H1 (cell line): ENCODE measurements at regions not wholly inside any gene's neighbourhood (a gene's known extent, or its start where the extent isn't known, plus 50 kb on each side); places are given as distances from the start of the nearest gene placed in this dataset.

ENCODE experiments used
- CTCF ChIA-PET: fragments of 300-600 bp; sonication (Branson Sonifier 250); formaldehyde crosslinking; loops from one replicate; lab custom pipeline; 2021; ENCODE audit not compliant: partially characterized antibody; lab: Charles Lee
- POLR2A ChIA-PET: fragments of 300-600 bp; sonication (Branson Sonifier 250); formaldehyde crosslinking; loops from one replicate; lab custom pipeline; 2021; ENCODE audit warnings: inconsistent platforms; ENCODE audit not compliant: partially characterized antibody; lab: Charles Lee
- DNase-seq, 2 experiments: peaks; one replicate each; pipeline versions ENCODE4 v3.0.0 to v3.0.0-alpha.2; 2010 to 2022; ENCODE audit warnings: low spot score in 2 of 2, low read depth in 1 of 2, mixed read lengths in 1 of 2
- FAIRE-seq: peaks from 2 replicates; lab custom pipeline; 2011; peaks lifted over from hg19 to GRCh38; lab: Jason Lieb, UNC
- H2AFZ ChIP-seq: 2 replicates; pipeline ENCODE4 v1.8.1; 2012; ENCODE audit warnings: low read length, inconsistent platforms
- H2AK5ac ChIP-seq: 2 replicates; pipeline ENCODE4 v1.6.1; 2013; ENCODE audit warnings: low read depth, low read length
- H2BK120ac ChIP-seq: replicated peaks from 2 replicates; pipeline ENCODE3; 2013; ENCODE audit warnings: low read depth, low read length, inconsistent platforms
- H2BK12ac ChIP-seq: 2 replicates; pipeline ENCODE4 v1.6.1; 2013; ENCODE audit warnings: low read depth, low read length
- H2BK15ac ChIP-seq: 2 replicates; pipeline ENCODE4 v1.6.1; 2013; ENCODE audit warnings: low read length
- H2BK20ac ChIP-seq: 2 replicates; pipeline ENCODE4 v1.6.1; 2013; ENCODE audit warnings: low read length
- H2BK5ac ChIP-seq: 2 replicates; pipeline ENCODE4 v1.6.1; 2013; ENCODE audit warnings: low read depth, low read length
- H3K14ac ChIP-seq: 2 replicates; pipeline ENCODE4 v1.6.1; 2013; ENCODE audit warnings: inconsistent platforms; ENCODE audit not compliant: insufficient read length
- H3K18ac ChIP-seq: 2 replicates; pipeline ENCODE4 v1.6.1; 2013; ENCODE audit warnings: low read length; ENCODE audit errors: extremely low read depth
- H3K23ac ChIP-seq: 2 replicates; pipeline ENCODE4 v1.6.1; 2013; ENCODE audit warnings: inconsistent platforms; ENCODE audit not compliant: insufficient read length
- H3K23me2 ChIP-seq: 2 replicates; pipeline ENCODE4 v1.6.1; 2013; ENCODE audit warnings: low read depth, low read length
- H3K27ac ChIP-seq: 2 replicates; pipeline ENCODE4 v1.6.1; 2011; ENCODE audit warnings: low read depth, low read length, inconsistent platforms
- H3K27me3 ChIP-seq, 4 experiments: replicated peaks in 1 of 4; 1 replicate in 1 of 4; 2 replicates in 3 of 4; pipeline versions ENCODE4 v1.6.1 to v1.8.1; 2011 to 2013; ENCODE audit warnings: low read length in 3 of 4, mild to moderate bottlenecking in 3 of 4, inconsistent platforms in 2 of 4, mixed read lengths in 2 of 4, moderate library complexity in 1 of 4; ENCODE audit not compliant: control insufficient read depth in 3 of 4, insufficient read depth in 3 of 4; ENCODE audit errors: extremely low read depth in 1 of 4
- H3K36me3 ChIP-seq, 4 experiments: 2 replicates each; pipeline versions ENCODE4 v1.6.1 to v1.8.1; 2011 to 2013; ENCODE audit warnings: mild to moderate bottlenecking in 4 of 4, low read length in 3 of 4, moderate library complexity in 2 of 4, control low read depth in 1 of 4, inconsistent platforms in 1 of 4; ENCODE audit not compliant: insufficient read depth in 4 of 4, control insufficient read depth in 2 of 4
- H3K4ac ChIP-seq: replicated peaks from 2 replicates; pipeline ENCODE3; 2013; ENCODE audit warnings: low read length, low read depth, mixed read lengths, inconsistent platforms; ENCODE audit not compliant: insufficient read length
- H3K4me1 ChIP-seq, 4 experiments: replicated peaks in 1 of 4; 1 replicate in 1 of 4; 2 replicates in 3 of 4; pipeline versions ENCODE4 v1.6.1 to v1.8.1; 2011 to 2013; ENCODE audit warnings: low read length in 3 of 4, inconsistent platforms in 2 of 4, mixed read lengths in 1 of 4; ENCODE audit not compliant: insufficient read depth in 4 of 4, control insufficient read depth in 3 of 4
- H3K4me2 ChIP-seq, 2 experiments: 2 replicates each; pipeline versions ENCODE4 v1.6.1 to v1.8.1; 2011 to 2013; ENCODE audit warnings: low read depth in 2 of 2, low read length in 2 of 2, control low read depth in 1 of 2, inconsistent platforms in 1 of 2, mild to moderate bottlenecking in 1 of 2; ENCODE audit not compliant: insufficient read depth in 1 of 2
- H3K4me3 ChIP-seq, 4 experiments: fragments of 200-600, 300-600 bp in 1 of 4; sonication (generic), shearing (Covaris generic), sonication (Bioruptor Twin) in 1 of 4; 2 replicates each; pipeline versions ENCODE4 v1.5.1 to v1.8.1; 2011 to 2016; ENCODE audit warnings: low read length in 4 of 4, low read depth in 3 of 4, control low read depth in 2 of 4, inconsistent platforms in 2 of 4, mild to moderate bottlenecking in 2 of 4, mixed read lengths in 1 of 4, moderate library complexity in 1 of 4; ENCODE audit not compliant: insufficient read depth in 2 of 4; ENCODE audit errors: extremely low read depth in 1 of 4
- H3K56ac ChIP-seq: replicated peaks from 2 replicates; pipeline ENCODE3; 2013; ENCODE audit warnings: low read depth, mild to moderate bottlenecking, mixed read lengths, low read length, inconsistent platforms; ENCODE audit not compliant: insufficient read length
- H3K79me1 ChIP-seq: 2 replicates; pipeline ENCODE4 v1.6.1; 2013; ENCODE audit warnings: low read depth, low read length, control low read depth
- H3K79me2 ChIP-seq, 2 experiments: 2 replicates each; pipeline versions ENCODE4 v1.6.1 to v1.8.1; 2012 to 2013; ENCODE audit warnings: low read length in 2 of 2, mild to moderate bottlenecking in 2 of 2, inconsistent platforms in 1 of 2; ENCODE audit not compliant: insufficient read depth in 2 of 2, control insufficient read depth in 1 of 2
- H3K9ac ChIP-seq, 4 experiments: replicated peaks in 1 of 4; 1 replicate in 1 of 4; 2 replicates in 3 of 4; pipeline versions ENCODE4 v1.6.1 to v1.8.1; 2011 to 2013; ENCODE audit warnings: low read depth in 3 of 4, low read length in 3 of 4, control low read depth in 2 of 4, mild to moderate bottlenecking in 2 of 4, moderate library complexity in 2 of 4, inconsistent platforms in 1 of 4; ENCODE audit errors: extremely low read depth in 1 of 4
- H3K9me3 ChIP-seq, 2 experiments: 2 replicates each; pipeline versions ENCODE4 v1.6.1 to v1.8.1; 2012 to 2013; ENCODE audit warnings: mild to moderate bottlenecking in 2 of 2, moderate library complexity in 2 of 2, control low read depth in 1 of 2, inconsistent platforms in 1 of 2, low read depth in 1 of 2, low read length in 1 of 2, mixed read lengths in 1 of 2; ENCODE audit not compliant: insufficient read depth in 2 of 2
- H4K20me1 ChIP-seq, 2 experiments: replicated peaks in 1 of 2; 2 replicates each; pipeline versions ENCODE3 to v1.8.1; 2011 to 2013; ENCODE audit warnings: inconsistent platforms in 2 of 2, low read length in 2 of 2, mild to moderate bottlenecking in 1 of 2; ENCODE audit not compliant: insufficient read depth in 2 of 2, control insufficient read depth in 1 of 2
- H4K5ac ChIP-seq: 2 replicates; pipeline ENCODE4 v1.6.1; 2013; ENCODE audit warnings: low read length, low read depth, mixed read lengths, inconsistent platforms; ENCODE audit not compliant: insufficient read length
- H4K8ac ChIP-seq: 2 replicates; pipeline ENCODE4 v1.8.0; 2013; ENCODE audit warnings: mild to moderate bottlenecking, moderate library complexity, low read length, inconsistent platforms; ENCODE audit not compliant: insufficient read depth; ENCODE audit errors: extremely low read depth
- H4K91ac ChIP-seq: replicated peaks from 2 replicates; pipeline ENCODE3; 2013; ENCODE audit warnings: low read length, mixed read lengths, inconsistent platforms; ENCODE audit not compliant: insufficient read length
- GABPA ChIP-seq: IDR thresholded peaks from 2 replicates; pipeline ENCODE4 v1.6.1; 2011; ENCODE audit warnings: mild to moderate bottlenecking, low read length, moderate library complexity, borderline replicate concordance; ENCODE audit not compliant: insufficient read depth
- HDAC2 ChIP-seq, 2 experiments: fragments of 300-600 bp in 1 of 2; sonication (generic) in 1 of 2; IDR thresholded peaks; 2 replicates each; pipeline ENCODE4 v1.6.1; 2011 to 2012; ENCODE audit warnings: low read depth in 2 of 2, low read length in 2 of 2, mild to moderate bottlenecking in 2 of 2, moderate library complexity in 2 of 2, borderline replicate concordance in 1 of 2, inconsistent platforms in 1 of 2
- MAFK ChIP-seq: IDR thresholded peaks from 2 replicates; pipeline ENCODE4 v1.6.1; 2012; ENCODE audit warnings: low read depth, mild to moderate bottlenecking, improper control_type of control experiment, low read length
- NANOG ChIP-seq: IDR thresholded peaks from 2 replicates; pipeline ENCODE4 v1.6.1; 2011; ENCODE audit warnings: low read length, low read depth, mild to moderate bottlenecking, inconsistent platforms; ENCODE audit not compliant: insufficient read depth, poor library complexity, severe bottlenecking
- NRF1 ChIP-seq: IDR thresholded peaks from 2 replicates; pipeline ENCODE4 v1.6.1; 2011; ENCODE audit warnings: mild to moderate bottlenecking, low read depth, low read length, improper control_type of control experiment
- POLR2A ChIP-seq, 2 experiments: IDR thresholded peaks; 1 replicate in 1 of 2; 2 replicates in 1 of 2; pipeline ENCODE4 v1.6.1; 2011; ENCODE audit warnings: low read depth in 2 of 2, low read length in 2 of 2, mild to moderate bottlenecking in 2 of 2; ENCODE audit errors: control extremely low read depth in 1 of 2
- SAP30 ChIP-seq: fragments of 300-600 bp; sonication (generic); IDR thresholded peaks from 2 replicates; pipeline ENCODE4 v1.7.1; 2012; ENCODE audit warnings: low read length, moderate library complexity, mild to moderate bottlenecking, inconsistent platforms; ENCODE audit not compliant: insufficient read depth, insufficient replicate concordance
- SP1 ChIP-seq: IDR thresholded peaks from 2 replicates; pipeline ENCODE4 v1.6.1; 2011; ENCODE audit warnings: low read depth, low read length
- SUZ12 ChIP-seq: fragments of 200-600 bp; sonication (generic); IDR thresholded peaks from 2 replicates; pipeline ENCODE4 v1.6.1; 2012; ENCODE audit warnings: mild to moderate bottlenecking, inconsistent platforms, low read length, moderate library complexity, mixed read lengths
- TAF1 ChIP-seq: IDR thresholded peaks from 2 replicates; pipeline ENCODE4 v1.6.1; 2011; ENCODE audit warnings: mild to moderate bottlenecking, low read depth, low read length
- TAF7 ChIP-seq: optimal IDR thresholded peaks from 2 replicates; pipeline ENCODE3; 2011; ENCODE audit warnings: low read depth, mild to moderate bottlenecking, inconsistent platforms, low read length, moderate library complexity, borderline replicate concordance
- YY1 ChIP-seq: IDR thresholded peaks from 2 replicates; pipeline ENCODE4 v1.6.1; 2011; ENCODE audit warnings: low read depth, mild to moderate bottlenecking, low read length
- WGBS, 2 experiments: shearing (Covaris generic) in 1 of 2; methylation state at CpG; one replicate each; pipeline versions ENCODE4 v1.1.6 to v1.1.7; 2013 to 2015; ENCODE audit warnings: low lambda C conversion rate in 2 of 2, mixed read lengths in 2 of 2, inconsistent platforms in 1 of 2, low coverage in 1 of 2, missing lambda C conversion rate in 1 of 2; ENCODE audit not compliant: insufficient replicate concordance in 2 of 2, insufficient coverage in 1 of 2, insufficient read length in 1 of 2; ENCODE audit errors: extremely low coverage in 1 of 2, missing lambda C conversion rate in 1 of 2; 5-methylcytosine and 5-hydroxymethylcytosine counted together
- TF ChIP-seq, protein P1 (sequence below): IDR thresholded peaks from 2 replicates; pipeline ENCODE4 v1.6.1; 2012; ENCODE audit warnings: inconsistent platforms

DNA sequence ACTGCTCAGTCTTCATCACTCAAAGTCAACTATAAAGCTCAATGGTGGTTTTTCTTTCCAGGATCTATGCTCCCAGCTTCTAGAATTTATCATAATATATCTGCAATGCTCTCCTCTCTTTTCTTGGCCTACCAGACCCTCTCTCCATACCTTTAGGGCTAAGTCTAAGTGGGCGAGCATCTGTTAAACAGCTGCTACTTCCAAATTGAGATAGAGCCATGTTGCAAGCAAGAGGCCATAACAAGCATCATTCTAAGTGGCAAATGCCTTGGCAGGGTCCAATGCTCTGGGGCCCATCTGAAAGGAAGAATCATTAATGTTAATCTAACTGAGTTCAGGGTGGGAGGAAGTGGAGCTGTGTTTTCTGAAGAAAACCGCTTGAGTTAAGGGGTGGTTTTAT, 324.0 kb downstream of the TLR4 start:
- Histone ChIP-seq H3K79me1 (no peaks in the 10 kb centered on the region), H2BK120ac (no peak overlapping the region), H2BK20ac (no peak overlapping the region), H3K23me2 (no peaks in the 10 kb centered on the region), H3K27me3 (no peaks in the 10 kb centered on the region), H2BK15ac (no peak overlapping the region), H3K14ac (no peak overlapping the region), H4K8ac (no peak overlapping the region), H2BK12ac (no peak overlapping the region), H4K5ac (no peak overlapping the region), H2AK5ac (no peak overlapping the region), H3K4ac (no peak overlapping the region), H3K79me2 (no peaks in the 10 kb centered on the region), H3K4me3 (no peak overlapping the region), H3K36me3 (no peaks in the 10 kb centered on the region), H3K4me2 (no peak overlapping the region), H2BK5ac (no peak overlapping the region), H2AFZ (no peak overlapping the region), H3K23ac (no peak overlapping the region), H3K56ac (no peak overlapping the region), H3K4me1 (no peaks in the 10 kb centered on the region), H4K91ac (no peak overlapping the region), H3K27ac (no peak overlapping the region), H3K9ac (no peak overlapping the region), H4K20me1 (no peaks in the 10 kb centered on the region), H3K9me3 (no peaks in the 10 kb centered on the region), H3K18ac (no peak overlapping the region)
- CTCF ChIA-PET, result no interaction called here
- POLR2A ChIA-PET, result no interaction called here
- 97% methylated on average over 2 of the region's 2 CpGs; no CpG with 5 or more reads in 1 of the 2 experiments for WGBS, 2 experiments
- no peak for DNase-seq
- no peak for FAIRE-seq
- TF ChIP-seq YY1 (no peak), SP1 (no peak), SUZ12 (no peak), NANOG (no peak), TAF7 (no peak), SAP30 (no peak), NRF1 (no peak), MAFK (no peak), GABPA (no peak), HDAC2 (IDR thresholded peaks at IDR 0.05; ENCODE audit: borderline replicate concordance in 1 of 2, low read depth in 2 of 2, low read length in 2 of 2) (no peak), POLR2A (IDR thresholded peaks at IDR 0.05; ENCODE audit: control extremely low read depth in 1 of 2, low read depth in 2 of 2, low read length in 2 of 2) (no peak), TAF1 (no peak)
- TF ChIP-seq, protein P1, sequence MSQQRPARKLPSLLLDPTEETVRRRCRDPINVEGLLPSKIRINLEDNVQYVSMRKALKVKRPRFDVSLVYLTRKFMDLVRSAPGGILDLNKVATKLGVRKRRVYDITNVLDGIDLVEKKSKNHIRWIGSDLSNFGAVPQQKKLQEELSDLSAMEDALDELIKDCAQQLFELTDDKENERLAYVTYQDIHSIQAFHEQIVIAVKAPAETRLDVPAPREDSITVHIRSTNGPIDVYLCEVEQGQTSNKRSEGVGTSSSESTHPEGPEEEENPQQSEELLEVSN, result no peak
